HL-60 (cell line): ENCODE measurements at regions not wholly inside any gene's neighbourhood (a gene's known extent, or its start where the extent isn't known, plus 50 kb on each side); places are given as distances from the start of the nearest gene placed in this dataset.

Source experiments
- DNase-seq, 2 experiments: peaks; one replicate each; pipeline ENCODE4 v3.0.0-alpha.2; 2010 to 2020; ENCODE audit warnings: low read depth in 1 of 2, low spot score in 1 of 2
- H3K27ac ChIP-seq: fragments of 250-450 bp; sonication (Bioruptor Pico); replicated peaks from 2 replicates; pipeline ENCODE4 v1.5.1; 2020; ENCODE audit warnings: mild to moderate bottlenecking, moderate library complexity
- H3K27me3 ChIP-seq: fragments of 250-450 bp; sonication (Bioruptor Pico); 2 replicates; pipeline ENCODE4 v1.5.1; 2021; ENCODE audit warnings: mild to moderate bottlenecking, moderate library complexity; ENCODE audit not compliant: insufficient read depth, poor library complexity, severe bottlenecking
- H3K4me3 ChIP-seq: replicated peaks from 2 replicates; pipeline ENCODE4 v1.5.1; 2011; ENCODE audit warnings: mild to moderate bottlenecking, control low read depth, low read length; ENCODE audit not compliant: insufficient read depth
- GABPA ChIP-seq: IDR thresholded peaks from 2 replicates; pipeline ENCODE4 v1.6.1; 2012; ENCODE audit warnings: low read depth
- POLR2AphosphoS5 ChIP-seq: IDR thresholded peaks from 2 replicates; pipeline ENCODE4 v1.6.1; 2012; ENCODE audit warnings: low read depth
- SPI1 ChIP-seq: IDR thresholded peaks from 2 replicates; pipeline ENCODE4 v1.6.1; 2012; ENCODE audit warnings: low read depth, mild to moderate bottlenecking, borderline replicate concordance
- TF ChIP-seq, protein P1 (sequence below): IDR thresholded peaks from 2 replicates; pipeline ENCODE4 v1.6.1; 2012; ENCODE audit warnings: low read depth; ENCODE audit not compliant: insufficient replicate concordance
- TF ChIP-seq, protein P2 (sequence below): IDR thresholded peaks from one replicate; pipeline ENCODE4 v1.5.1; 2011; ENCODE audit warnings: low read length, control low read depth, inconsistent platforms; ENCODE audit not compliant: insufficient read depth

- Histone ChIP-seq H3K27me3 (peaks cover 2% of the 10 kb centered on the region), H3K4me3 (no peak overlapping the region), H3K27ac (no peak overlapping the region)
- DNase-seq = no peak
- TF ChIP-seq POLR2AphosphoS5 = no peak
- no peak for TF ChIP-seq SPI1
- TF ChIP-seq, protein P1, sequence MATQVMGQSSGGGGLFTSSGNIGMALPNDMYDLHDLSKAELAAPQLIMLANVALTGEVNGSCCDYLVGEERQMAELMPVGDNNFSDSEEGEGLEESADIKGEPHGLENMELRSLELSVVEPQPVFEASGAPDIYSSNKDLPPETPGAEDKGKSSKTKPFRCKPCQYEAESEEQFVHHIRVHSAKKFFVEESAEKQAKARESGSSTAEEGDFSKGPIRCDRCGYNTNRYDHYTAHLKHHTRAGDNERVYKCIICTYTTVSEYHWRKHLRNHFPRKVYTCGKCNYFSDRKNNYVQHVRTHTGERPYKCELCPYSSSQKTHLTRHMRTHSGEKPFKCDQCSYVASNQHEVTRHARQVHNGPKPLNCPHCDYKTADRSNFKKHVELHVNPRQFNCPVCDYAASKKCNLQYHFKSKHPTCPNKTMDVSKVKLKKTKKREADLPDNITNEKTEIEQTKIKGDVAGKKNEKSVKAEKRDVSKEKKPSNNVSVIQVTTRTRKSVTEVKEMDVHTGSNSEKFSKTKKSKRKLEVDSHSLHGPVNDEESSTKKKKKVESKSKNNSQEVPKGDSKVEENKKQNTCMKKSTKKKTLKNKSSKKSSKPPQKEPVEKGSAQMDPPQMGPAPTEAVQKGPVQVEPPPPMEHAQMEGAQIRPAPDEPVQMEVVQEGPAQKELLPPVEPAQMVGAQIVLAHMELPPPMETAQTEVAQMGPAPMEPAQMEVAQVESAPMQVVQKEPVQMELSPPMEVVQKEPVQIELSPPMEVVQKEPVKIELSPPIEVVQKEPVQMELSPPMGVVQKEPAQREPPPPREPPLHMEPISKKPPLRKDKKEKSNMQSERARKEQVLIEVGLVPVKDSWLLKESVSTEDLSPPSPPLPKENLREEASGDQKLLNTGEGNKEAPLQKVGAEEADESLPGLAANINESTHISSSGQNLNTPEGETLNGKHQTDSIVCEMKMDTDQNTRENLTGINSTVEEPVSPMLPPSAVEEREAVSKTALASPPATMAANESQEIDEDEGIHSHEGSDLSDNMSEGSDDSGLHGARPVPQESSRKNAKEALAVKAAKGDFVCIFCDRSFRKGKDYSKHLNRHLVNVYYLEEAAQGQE = no peak
- TF ChIP-seq, protein P2, sequence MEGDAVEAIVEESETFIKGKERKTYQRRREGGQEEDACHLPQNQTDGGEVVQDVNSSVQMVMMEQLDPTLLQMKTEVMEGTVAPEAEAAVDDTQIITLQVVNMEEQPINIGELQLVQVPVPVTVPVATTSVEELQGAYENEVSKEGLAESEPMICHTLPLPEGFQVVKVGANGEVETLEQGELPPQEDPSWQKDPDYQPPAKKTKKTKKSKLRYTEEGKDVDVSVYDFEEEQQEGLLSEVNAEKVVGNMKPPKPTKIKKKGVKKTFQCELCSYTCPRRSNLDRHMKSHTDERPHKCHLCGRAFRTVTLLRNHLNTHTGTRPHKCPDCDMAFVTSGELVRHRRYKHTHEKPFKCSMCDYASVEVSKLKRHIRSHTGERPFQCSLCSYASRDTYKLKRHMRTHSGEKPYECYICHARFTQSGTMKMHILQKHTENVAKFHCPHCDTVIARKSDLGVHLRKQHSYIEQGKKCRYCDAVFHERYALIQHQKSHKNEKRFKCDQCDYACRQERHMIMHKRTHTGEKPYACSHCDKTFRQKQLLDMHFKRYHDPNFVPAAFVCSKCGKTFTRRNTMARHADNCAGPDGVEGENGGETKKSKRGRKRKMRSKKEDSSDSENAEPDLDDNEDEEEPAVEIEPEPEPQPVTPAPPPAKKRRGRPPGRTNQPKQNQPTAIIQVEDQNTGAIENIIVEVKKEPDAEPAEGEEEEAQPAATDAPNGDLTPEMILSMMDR = no peak
- TF ChIP-seq GABPA = no peak
These were observed 70.6 kb upstream of the PTPN3 start for GRCh38 chr9:109568568-109569210.

- Histone ChIP-seq H3K4me3 (no peak overlapping the region), H3K27ac (no peak overlapping the region), H3K27me3 (peaks cover 2% of the 10 kb centered on the region)
- TF ChIP-seq, protein P2 = peak; percentile 16
- TF ChIP-seq SPI1 (no peak), GABPA (no peak), POLR2AphosphoS5 (no peak)
- TF ChIP-seq, protein P1 = no peak
- DNase-seq = peak; percentile 1 to 44
These were observed 76.2 kb upstream of the PTPN3 start for GRCh38 chr9:109574061-109574882.

- Histone ChIP-seq H3K27ac (no peak overlapping the region), H3K4me3 (no peak overlapping the region), H3K27me3 (no peaks in the 10 kb centered on the region)
- no peak for DNase-seq
- TF ChIP-seq, protein P1 = no peak
- no peak for TF ChIP-seq GABPA
- no peak for TF ChIP-seq SPI1
- no peak for TF ChIP-seq POLR2AphosphoS5
- TF ChIP-seq, protein P2 = no peak
These were observed 78.7 kb upstream of the PTPN3 start for GRCh38 chr9:109576762-109577161.
